Astrocyte (in vitro differentiated cells and primary cell): ENCODE measurements at regions not wholly inside any gene's neighbourhood (a gene's known extent, or its start where the extent isn't known, plus 50 kb on each side); places are given as distances from the start of the nearest gene placed in this dataset.

Source experiments
- DNase-seq: peaks from one replicate; pipeline ENCODE4 v3.0.0-alpha.2; 2010; ENCODE audit warnings: low read depth
- FAIRE-seq: peaks from 2 replicates; lab custom pipeline; 2011; peaks lifted over from hg19 to GRCh38; lab: Jason Lieb, UNC
- H2AFZ ChIP-seq: 2 replicates; pipeline ENCODE4 v1.6.0; 2012; ENCODE audit warnings: low read depth, low read length, inconsistent platforms
- H3K27ac ChIP-seq: 2 replicates; pipeline ENCODE4 v1.5.1; 2011; ENCODE audit warnings: low read depth, low read length, inconsistent platforms
- H3K27me3 ChIP-seq: 2 replicates; pipeline ENCODE4 v1.6.0; 2011; ENCODE audit warnings: low read length, inconsistent platforms; ENCODE audit not compliant: insufficient read depth
- H3K36me3 ChIP-seq: 2 replicates; pipeline ENCODE4 v1.5.1; 2011; ENCODE audit warnings: low read length, inconsistent platforms; ENCODE audit not compliant: insufficient read depth
- H3K4me1 ChIP-seq: 2 replicates; pipeline ENCODE4 v1.5.1; 2011; ENCODE audit warnings: low read length, inconsistent platforms; ENCODE audit not compliant: insufficient read depth
- H3K4me2 ChIP-seq: 2 replicates; pipeline ENCODE4 v1.6.0; 2012; ENCODE audit warnings: low read length, inconsistent platforms
- H3K4me3 ChIP-seq: 2 replicates; pipeline ENCODE4 v1.5.1; 2011; ENCODE audit warnings: low read depth, mild to moderate bottlenecking, low read length, inconsistent platforms; ENCODE audit not compliant: insufficient read depth
- H3K79me2 ChIP-seq: 2 replicates; pipeline ENCODE4 v1.6.0; 2012; ENCODE audit warnings: mild to moderate bottlenecking, low read length, inconsistent platforms; ENCODE audit not compliant: insufficient read depth
- H3K9ac ChIP-seq: 2 replicates; pipeline ENCODE4 v1.6.0; 2012; ENCODE audit warnings: mild to moderate bottlenecking, low read length, inconsistent platforms
- H3K9me3 ChIP-seq: 2 replicates; pipeline ENCODE4 v1.5.1; 2012; ENCODE audit warnings: low read depth, mild to moderate bottlenecking, low read length, inconsistent platforms; ENCODE audit not compliant: insufficient read depth
- H4K20me1 ChIP-seq: 2 replicates; pipeline ENCODE4 v1.6.0; 2012; ENCODE audit warnings: low read length, inconsistent platforms; ENCODE audit not compliant: insufficient read depth
- H3K27ac Mint-ChIP-seq: one replicate; pipeline ENCODE4 v1.8.0; 2021; ENCODE audit warnings: mild to moderate bottlenecking, mixed read lengths; ENCODE audit not compliant: unreplicated experiment
- H3K27me3 Mint-ChIP-seq: one replicate; pipeline ENCODE4 v1.8.0; 2021; ENCODE audit warnings: low read depth, mixed read lengths; ENCODE audit not compliant: unreplicated experiment
- H3K36me3 Mint-ChIP-seq: one replicate; pipeline ENCODE4 v1.8.0; 2021; ENCODE audit warnings: low read depth, mixed read lengths; ENCODE audit not compliant: unreplicated experiment
- H3K4me1 Mint-ChIP-seq: one replicate; pipeline ENCODE4 v1.8.0; 2021; ENCODE audit warnings: low read depth, mixed read lengths; ENCODE audit not compliant: unreplicated experiment
- H3K4me3 Mint-ChIP-seq: one replicate; pipeline ENCODE4 v1.8.0; 2021; ENCODE audit warnings: mild to moderate bottlenecking, moderate library complexity, mixed read lengths; ENCODE audit not compliant: unreplicated experiment
- H3K9me3 Mint-ChIP-seq: one replicate; pipeline ENCODE4 v1.8.0; 2021; ENCODE audit warnings: mild to moderate bottlenecking, mixed read lengths; ENCODE audit not compliant: unreplicated experiment
- CTCF ChIP-seq: IDR thresholded peaks from 2 replicates; pipeline ENCODE4 v1.5.1; 2011; ENCODE audit warnings: low read depth, mild to moderate bottlenecking, inconsistent platforms, low read length, moderate library complexity; ENCODE audit not compliant: insufficient read depth
- EZH2 ChIP-seq: IDR thresholded peaks from 2 replicates; pipeline ENCODE4 v1.6.1; 2012; ENCODE audit warnings: mild to moderate bottlenecking, low read length, inconsistent platforms; ENCODE audit not compliant: insufficient read depth

- Histone ChIP-seq H3K4me2 (no peak overlapping the region), H3K4me3 (no peak overlapping the region), H3K36me3 (no peaks in the 10 kb centered on the region), H4K20me1 (no peaks in the 10 kb centered on the region), H3K27ac (no peak overlapping the region), H3K27me3 (peaks cover 27% of the 10 kb centered on the region), H3K79me2 (no peaks in the 10 kb centered on the region), H3K4me1 (no peaks in the 10 kb centered on the region), H3K9ac (no peak overlapping the region), H2AFZ (no peak overlapping the region), H3K9me3 (no peaks in the 10 kb centered on the region)
- no peak overlapping the region for H3K4me3 Mint-ChIP-seq
- H3K9me3 Mint-ChIP-seq: peaks cover 1% of the 10 kb centered on the region
- FAIRE-seq: no peak
- no peak for DNase-seq
- no peak for TF ChIP-seq EZH2
- TF ChIP-seq CTCF: no peak
- no peaks in the 10 kb centered on the region for H3K36me3 Mint-ChIP-seq
- peaks cover 2% of the 10 kb centered on the region for H3K4me1 Mint-ChIP-seq
- H3K27ac Mint-ChIP-seq: no peak overlapping the region
- H3K27me3 Mint-ChIP-seq: peaks cover 42% of the 10 kb centered on the region
Observed at GRCh38 chr20:62554214-62554897, 78.6 kb upstream of the GATA5 start.

- Histone ChIP-seq H3K27ac (no peak overlapping the region), H3K4me3 (no peak overlapping the region), H3K4me1 (no peaks in the 10 kb centered on the region), H3K79me2 (no peaks in the 10 kb centered on the region), H2AFZ (no peak overlapping the region), H3K9me3 (no peaks in the 10 kb centered on the region), H4K20me1 (no peaks in the 10 kb centered on the region), H3K9ac (no peak overlapping the region), H3K4me2 (no peak overlapping the region), H3K36me3 (no peaks in the 10 kb centered on the region), H3K27me3 (peaks cover 26% of the 10 kb centered on the region)
- TF ChIP-seq CTCF (no peak), EZH2 (no peak)
- Mint-ChIP-seq H3K27ac (no peak overlapping the region), H3K9me3 (peaks cover 1% of the 10 kb centered on the region), H3K4me1 (peaks cover 2% of the 10 kb centered on the region), H3K36me3 (no peaks in the 10 kb centered on the region), H3K27me3 (peaks cover 42% of the 10 kb centered on the region), H3K4me3 (no peak overlapping the region)
- DNase-seq: no peak
- no peak for FAIRE-seq
Observed at GRCh38 chr20:62554898-62555641, 79.3 kb upstream of the GATA5 start.
